H9 (cell line): ENCODE measurements at regions not wholly inside any gene's neighbourhood (a gene's known extent, or its start where the extent isn't known, plus 50 kb on each side); places are given as distances from the start of the nearest gene placed in this dataset.

Experiments used
- DNase-seq: peaks from one replicate; pipeline ENCODE4 v3.0.0-alpha.2; 2017
- H2AFZ ChIP-seq: one replicate; pipeline ENCODE4 v1.6.1; 2013; ENCODE audit warnings: mild to moderate bottlenecking, low read length, control low read depth, moderate library complexity
- H2AK5ac ChIP-seq: 2 replicates; pipeline ENCODE4 v1.6.1; 2013; ENCODE audit warnings: low read length, control low read depth, mixed read lengths; ENCODE audit not compliant: insufficient read length
- H2BK120ac ChIP-seq: one replicate; pipeline ENCODE4 v1.6.1; 2013; ENCODE audit warnings: low read depth, mild to moderate bottlenecking, low read length, control low read depth, inconsistent platforms; ENCODE audit not compliant: poor library complexity, severe bottlenecking
- H2BK12ac ChIP-seq: 2 replicates; pipeline ENCODE4 v1.6.1; 2013; ENCODE audit warnings: low read length, control low read depth, mixed read lengths, low read depth; ENCODE audit not compliant: insufficient read length
- H2BK15ac ChIP-seq: 2 replicates; pipeline ENCODE4 v1.6.1; 2013; ENCODE audit warnings: low read depth, low read length, control low read depth
- H2BK20ac ChIP-seq: one replicate; pipeline ENCODE4 v1.6.1; 2013; ENCODE audit warnings: low read depth, mild to moderate bottlenecking, low read length, control low read depth, inconsistent platforms; ENCODE audit not compliant: poor library complexity, severe bottlenecking
- H2BK5ac ChIP-seq: 2 replicates; pipeline ENCODE4 v1.6.1; 2013; ENCODE audit warnings: low read length, control low read depth, mixed read lengths; ENCODE audit not compliant: insufficient read length
- H3K14ac ChIP-seq: 2 replicates; pipeline ENCODE4 v1.6.1; 2013; ENCODE audit warnings: low read length, control low read depth; ENCODE audit not compliant: insufficient read depth
- H3K18ac ChIP-seq: 2 replicates; pipeline ENCODE4 v1.6.1; 2013; ENCODE audit warnings: low read depth, mild to moderate bottlenecking, mixed read lengths, low read length, control low read depth; ENCODE audit not compliant: insufficient read length
- H3K23ac ChIP-seq: 2 replicates; pipeline ENCODE4 v1.6.1; 2013; ENCODE audit warnings: low read length, control low read depth, mixed read lengths, low read depth; ENCODE audit not compliant: insufficient read length
- H3K23me2 ChIP-seq: 2 replicates; pipeline ENCODE4 v1.6.1; 2013; ENCODE audit warnings: low read depth, mild to moderate bottlenecking, mixed read lengths, low read length, control low read depth; ENCODE audit not compliant: insufficient read length, poor library complexity, severe bottlenecking
- H3K27ac ChIP-seq: 2 replicates; pipeline ENCODE4 v1.5.1; 2013; ENCODE audit warnings: low read length, control low read depth, mixed read lengths, low read depth; ENCODE audit not compliant: insufficient read length
- H3K27me3 ChIP-seq: 2 replicates; pipeline ENCODE4 v1.6.1; 2013; ENCODE audit warnings: low read length, control low read depth, inconsistent platforms; ENCODE audit not compliant: insufficient read depth
- H3K4ac ChIP-seq: 2 replicates; pipeline ENCODE4 v1.6.1; 2013; ENCODE audit warnings: low read depth, mild to moderate bottlenecking, control low read depth, inconsistent platforms, low read length, moderate library complexity
- H3K4me1 ChIP-seq: 2 replicates; pipeline ENCODE4 v1.6.1; 2013; ENCODE audit warnings: low read length, control low read depth, inconsistent platforms; ENCODE audit not compliant: insufficient read depth
- H3K4me2 ChIP-seq: 2 replicates; pipeline ENCODE4 v1.6.1; 2013; ENCODE audit warnings: low read length, control low read depth, mixed read lengths; ENCODE audit not compliant: insufficient read length, insufficient read depth
- H3K56ac ChIP-seq: 2 replicates; pipeline ENCODE4 v1.6.1; 2013; ENCODE audit warnings: low read depth, mild to moderate bottlenecking, mixed read lengths, low read length, control low read depth; ENCODE audit not compliant: insufficient read length
- H3K79me1 ChIP-seq: 2 replicates; pipeline ENCODE4 v1.6.1; 2013; ENCODE audit warnings: low read depth, mild to moderate bottlenecking, moderate library complexity, low read length, control low read depth, inconsistent platforms; ENCODE audit not compliant: insufficient read depth, poor library complexity, severe bottlenecking
- H3K79me2 ChIP-seq: 2 replicates; pipeline ENCODE4 v1.6.1; 2013; ENCODE audit warnings: low read length, control low read depth, inconsistent platforms; ENCODE audit not compliant: insufficient read depth
- H3K9ac ChIP-seq: 2 replicates; pipeline ENCODE4 v1.6.1; 2013; ENCODE audit warnings: low read length, control low read depth, mixed read lengths; ENCODE audit not compliant: insufficient read length; ENCODE audit errors: extremely low read depth
- H3K9me3 ChIP-seq: one replicate; pipeline ENCODE4 v1.6.1; 2013; ENCODE audit warnings: low read depth, low read length, inconsistent platforms; ENCODE audit not compliant: control insufficient read depth
- H3T11ph ChIP-seq: one replicate; pipeline ENCODE4 v1.6.1; 2013; ENCODE audit warnings: mild to moderate bottlenecking, low read length, control low read depth, inconsistent platforms
- H4K20me1 ChIP-seq: one replicate; pipeline ENCODE4 v1.6.1; 2013; ENCODE audit not compliant: control insufficient read depth, insufficient read length, insufficient read depth
- H4K5ac ChIP-seq: 2 replicates; pipeline ENCODE4 v1.6.1; 2013; ENCODE audit warnings: low read depth, mild to moderate bottlenecking, mixed read lengths, low read length, control low read depth; ENCODE audit not compliant: insufficient read length
- H4K8ac ChIP-seq: replicated peaks from 2 replicates; pipeline ENCODE4 v1.6.1; 2013; ENCODE audit warnings: low read length, control low read depth, mixed read lengths, low read depth; ENCODE audit not compliant: insufficient read length
- H4K91ac ChIP-seq: 2 replicates; pipeline ENCODE4 v1.6.1; 2013; ENCODE audit warnings: low read depth, mild to moderate bottlenecking, moderate library complexity, mixed read lengths, low read length, control low read depth; ENCODE audit not compliant: insufficient read length
- H3K27ac Mint-ChIP-seq, 3 experiments: 2 replicates in 2 of 3; 3 replicates in 1 of 3; pipeline ENCODE4 v1.8.0; 2020 to 2021; ENCODE audit warnings: mixed read lengths in 3 of 3, mild to moderate bottlenecking in 1 of 3, moderate library complexity in 1 of 3
- H3K27me3 Mint-ChIP-seq: 2 replicates; pipeline ENCODE4 v1.8.0; 2021; ENCODE audit warnings: low read depth, mild to moderate bottlenecking, moderate library complexity, mixed read lengths
- H3K36me3 Mint-ChIP-seq, 3 experiments: 2 replicates in 2 of 3; 3 replicates in 1 of 3; pipeline ENCODE4 v1.8.0; 2020 to 2021; ENCODE audit warnings: low read depth in 3 of 3, mixed read lengths in 3 of 3; ENCODE audit not compliant: insufficient read depth in 1 of 3
- H3K4me1 Mint-ChIP-seq, 2 experiments: 2 replicates each; pipeline ENCODE4 v1.8.0; 2020; ENCODE audit warnings: mixed read lengths in 2 of 2
- H3K4me3 Mint-ChIP-seq, 2 experiments: 2 replicates in 1 of 2; 3 replicates in 1 of 2; pipeline ENCODE4 v1.8.0; 2020 to 2021; ENCODE audit warnings: mild to moderate bottlenecking in 2 of 2, mixed read lengths in 2 of 2, moderate library complexity in 1 of 2
- H3K9me3 Mint-ChIP-seq, 2 experiments: 2 replicates in 1 of 2; 3 replicates in 1 of 2; pipeline ENCODE4 v1.8.0; 2020; ENCODE audit warnings: mild to moderate bottlenecking in 2 of 2, mixed read lengths in 2 of 2, moderate library complexity in 1 of 2
- WGBS: extraction: QIAGEN DNeasy Blood & Tissue Kit; methylation state at CpG from one replicate; pipeline ENCODE4 v1.1.7; 2013; ENCODE audit warnings: missing lambda C conversion rate, low lambda C conversion rate, mixed read lengths; ENCODE audit not compliant: insufficient read length; ENCODE audit errors: extremely low coverage; 5-methylcytosine and 5-hydroxymethylcytosine counted together
- TF ChIP-seq, protein P1 (sequence below): fragments of 200-600 bp; sonication (generic); conservative IDR thresholded peaks from 3 replicates; pipeline ENCODE4 v1.8.0; 2021; ENCODE audit warnings: antibody characterized with exemption, mild to moderate bottlenecking

DNA sequence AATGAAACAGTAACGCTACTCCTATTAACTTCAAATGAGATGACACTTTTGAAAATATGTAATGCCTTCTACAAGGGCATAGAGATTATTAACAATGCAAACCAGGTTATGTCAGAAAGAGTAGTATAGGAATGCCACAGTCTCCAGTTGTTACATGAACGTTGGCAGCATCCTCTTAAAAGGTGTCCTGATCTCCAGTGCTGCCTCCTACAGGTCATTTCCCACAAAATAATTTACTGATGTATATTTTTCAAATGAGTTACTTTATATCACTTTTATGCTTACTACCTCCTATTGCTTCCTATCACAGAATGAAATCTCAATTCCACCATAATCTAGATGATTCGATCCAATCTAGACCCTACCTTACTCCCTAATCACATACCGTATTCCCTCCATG lies 195.2 kb upstream of the EPHA5 start:
- H3K27me3 Mint-ChIP-seq, result no peaks in the 10 kb centered on the region
- WGBS, result no CpG with 5 or more reads among the region's 4 CpGs
- Histone ChIP-seq H3K79me1 (no peaks in the 10 kb centered on the region), H4K20me1 (no peaks in the 10 kb centered on the region), H2BK120ac (no peak overlapping the region), H3K9ac (no peak overlapping the region), H3K56ac (no peak overlapping the region), H3K4ac (no peak overlapping the region), H3K4me2 (no peak overlapping the region), H2BK20ac (no peak overlapping the region), H3K23ac (no peak overlapping the region), H3T11ph (no peak overlapping the region), H4K91ac (no peak overlapping the region), H2AK5ac (no peak overlapping the region), H3K18ac (no peak overlapping the region), H3K23me2 (no peaks in the 10 kb centered on the region), H3K27ac (no peak overlapping the region), H4K8ac (no peak overlapping the region), H2BK12ac (no peak overlapping the region), H3K9me3 (no peaks in the 10 kb centered on the region), H2BK15ac (no peak overlapping the region), H2AFZ (no peak overlapping the region), H3K14ac (no peak overlapping the region), H2BK5ac (no peak overlapping the region), H4K5ac (no peak overlapping the region), H3K27me3 (no peaks in the 10 kb centered on the region), H3K79me2 (no peaks in the 10 kb centered on the region), H3K4me1 (no peaks in the 10 kb centered on the region)
- peaks cover 6% of the 10 kb centered on the region in 2 experiments; a peak in 3 of 4 replicates for H3K4me1 Mint-ChIP-seq
- no peaks in the 10 kb centered on the region for H3K36me3 Mint-ChIP-seq
- TF ChIP-seq, protein P1, sequence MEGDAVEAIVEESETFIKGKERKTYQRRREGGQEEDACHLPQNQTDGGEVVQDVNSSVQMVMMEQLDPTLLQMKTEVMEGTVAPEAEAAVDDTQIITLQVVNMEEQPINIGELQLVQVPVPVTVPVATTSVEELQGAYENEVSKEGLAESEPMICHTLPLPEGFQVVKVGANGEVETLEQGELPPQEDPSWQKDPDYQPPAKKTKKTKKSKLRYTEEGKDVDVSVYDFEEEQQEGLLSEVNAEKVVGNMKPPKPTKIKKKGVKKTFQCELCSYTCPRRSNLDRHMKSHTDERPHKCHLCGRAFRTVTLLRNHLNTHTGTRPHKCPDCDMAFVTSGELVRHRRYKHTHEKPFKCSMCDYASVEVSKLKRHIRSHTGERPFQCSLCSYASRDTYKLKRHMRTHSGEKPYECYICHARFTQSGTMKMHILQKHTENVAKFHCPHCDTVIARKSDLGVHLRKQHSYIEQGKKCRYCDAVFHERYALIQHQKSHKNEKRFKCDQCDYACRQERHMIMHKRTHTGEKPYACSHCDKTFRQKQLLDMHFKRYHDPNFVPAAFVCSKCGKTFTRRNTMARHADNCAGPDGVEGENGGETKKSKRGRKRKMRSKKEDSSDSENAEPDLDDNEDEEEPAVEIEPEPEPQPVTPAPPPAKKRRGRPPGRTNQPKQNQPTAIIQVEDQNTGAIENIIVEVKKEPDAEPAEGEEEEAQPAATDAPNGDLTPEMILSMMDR, result peak; percentile 72
- DNase-seq, result no peak
- no peak overlapping the region for H3K4me3 Mint-ChIP-seq
- H3K9me3 Mint-ChIP-seq, result no peaks in the 10 kb centered on the region
- no peak overlapping the region for H3K27ac Mint-ChIP-seq
